ENCODE measurements at regions not wholly inside any gene's neighbourhood (a gene's known extent, or its start where the extent isn't known, plus 50 kb on each side); places are given as distances from the start of the nearest gene placed in this dataset.

- Histone ChIP-seq H3K9me3 (ENCODE audit: low read length) (no peaks in the 10 kb centered on the region), H3K79me2 (replicated peaks; ENCODE audit: insufficient read depth, low read length) (no peaks in the 10 kb centered on the region), H3K36me3 (ENCODE audit: insufficient read depth, low read length) (no peaks in the 10 kb centered on the region), H4K20me1 (ENCODE audit: insufficient read depth) (no peaks in the 10 kb centered on the region), H3K9ac (ENCODE audit: low read length) (no peak overlapping the region), H3K4me3 (ENCODE audit: low read length) (no peak overlapping the region), H3K27me3 (ENCODE audit: insufficient read depth, low read depth, low read length) (no peaks in the 10 kb centered on the region), H3K4me2 (ENCODE audit: low read length) (no peak overlapping the region), H3K27ac (ENCODE audit: low read length) (no peak overlapping the region), H2AFZ (ENCODE audit: low read depth, low read length) (no peak overlapping the region), H3K9me2 (ENCODE audit: insufficient read depth, low read length) (no peaks in the 10 kb centered on the region), H3F3A (ENCODE audit: insufficient read depth, low read length, poor library complexity, severe bottlenecking) (no peaks in the 10 kb centered on the region)
- TF ChIP-seq MXI1 (conservative IDR thresholded peaks at IDR 0.05; ENCODE audit: poor library complexity, severe bottlenecking) (no peak), REST (IDR thresholded peaks at IDR 0.05; ENCODE audit: borderline replicate concordance) (no peak), SMC3 (conservative IDR thresholded peaks at IDR 0.05; ENCODE audit: poor library complexity) (peak; percentile 88), CTCF (IDR thresholded peaks at IDR 0.05; ENCODE audit: poor library complexity, severe bottlenecking) (peak; percentile 76), RAD21 (conservative IDR thresholded peaks at IDR 0.05) (peak; percentile 83)
These were observed 202.1 kb downstream of the RNF144A start for GRCh38 chr2:7119132-7119835.

- Histone ChIP-seq H2AFZ (ENCODE audit: low read depth, low read length) (no peak overlapping the region), H3K27ac (ENCODE audit: low read length) (no peak overlapping the region), H3K4me2 (ENCODE audit: low read length) (no peak overlapping the region), H3K27me3 (ENCODE audit: insufficient read depth, low read depth, low read length) (no peaks in the 10 kb centered on the region), H3K79me2 (replicated peaks; ENCODE audit: insufficient read depth, low read length) (no peaks in the 10 kb centered on the region), H3K9ac (ENCODE audit: low read length) (no peak overlapping the region), H3K4me3 (ENCODE audit: low read length) (no peak overlapping the region), H4K20me1 (ENCODE audit: insufficient read depth) (no peaks in the 10 kb centered on the region), H3K36me3 (ENCODE audit: insufficient read depth, low read length) (no peaks in the 10 kb centered on the region), H3K9me3 (ENCODE audit: low read length) (no peaks in the 10 kb centered on the region), H3F3A (ENCODE audit: insufficient read depth, low read length, poor library complexity, severe bottlenecking) (no peaks in the 10 kb centered on the region), H3K9me2 (ENCODE audit: insufficient read depth, low read length) (no peaks in the 10 kb centered on the region)
- TF ChIP-seq MXI1 (conservative IDR thresholded peaks at IDR 0.05; ENCODE audit: poor library complexity, severe bottlenecking) (no peak), RAD21 (conservative IDR thresholded peaks at IDR 0.05) (no peak)
These were observed 204.6 kb downstream of the RNF144A start for GRCh38 chr2:7121851-7122250.

GRCh38 chr2:7127156-7127555, 209.9 kb downstream of the RNF144A start:
- H4K20me1 ChIP-seq (ENCODE audit: insufficient read depth) = no peaks in the 10 kb centered on the region
- no peaks in the 10 kb centered on the region for H3K27me3 ChIP-seq (ENCODE audit: insufficient read depth, low read depth, low read length)
- no peaks in the 10 kb centered on the region for H3K36me3 ChIP-seq (ENCODE audit: insufficient read depth, low read length)
- no peaks in the 10 kb centered on the region for H3K79me2 ChIP-seq (replicated peaks; ENCODE audit: insufficient read depth, low read length)
- H3K27ac ChIP-seq (ENCODE audit: low read length) = no peak overlapping the region
- H3K9me2 ChIP-seq (ENCODE audit: insufficient read depth, low read length) = no peaks in the 10 kb centered on the region
- H3K9ac ChIP-seq (ENCODE audit: low read length) = no peak overlapping the region
- H3K4me3 ChIP-seq (ENCODE audit: low read length) = no peak overlapping the region
- H3K4me2 ChIP-seq (ENCODE audit: low read length) = no peak overlapping the region
- no peaks in the 10 kb centered on the region for H3F3A ChIP-seq (ENCODE audit: insufficient read depth, low read length, poor library complexity, severe bottlenecking)
- H3K9me3 ChIP-seq (ENCODE audit: low read length) = no peaks in the 10 kb centered on the region
- TF ChIP-seq MXI1 (conservative IDR thresholded peaks at IDR 0.05; ENCODE audit: poor library complexity, severe bottlenecking) = no peak
- TF ChIP-seq TAF1 (IDR thresholded peaks at IDR 0.05; ENCODE audit: low read depth) = no peak
- TF ChIP-seq CTCF (IDR thresholded peaks at IDR 0.05; ENCODE audit: poor library complexity, severe bottlenecking) = no peak
- no peak for TF ChIP-seq SMC3 (conservative IDR thresholded peaks at IDR 0.05; ENCODE audit: poor library complexity)
- no peak for TF ChIP-seq EP300 (conservative IDR thresholded peaks at IDR 0.05; ENCODE audit: poor library complexity, severe bottlenecking)
- no peak overlapping the region for H2AFZ ChIP-seq (ENCODE audit: low read depth, low read length)

Data from neural cell (in vitro differentiated cells).